Right atrium auricular region (tissue), 2 donors: ENCODE measurements at regions not wholly inside any gene's neighbourhood (a gene's known extent, or its start where the extent isn't known, plus 50 kb on each side); places are given as distances from the start of the nearest gene placed in this dataset.
"Not testable (repeated sequence)": the region's sequence is repeated elsewhere in the genome, so short reads cannot be mapped to it uniquely, and the experiment has no call there.

Experiments used
- DNase-seq: peaks from one replicate; pipeline ENCODE4 v3.0.0-alpha.2; 2019; ENCODE audit warnings: low spot score
- H3K27ac ChIP-seq, 2 donors: fragments of 200-600 bp; sonication (generic); 1 replicate in 1 of 2; 2 replicates in 1 of 2; pipeline ENCODE4 v1.5.1; 2016 to 2019
- H3K27me3 ChIP-seq, 2 donors: fragments of 200-600 bp; sonication (generic); one replicate each; pipeline versions ENCODE4 v1.5.1 to v1.6.0; 2017 to 2019
- H3K36me3 ChIP-seq: fragments of 200-600 bp; sonication (generic); one replicate; pipeline ENCODE4 v1.5.1; 2016
- H3K4me1 ChIP-seq, 2 donors: fragments of 200-600 bp; sonication (generic); one replicate each; pipeline versions ENCODE4 v1.5.1 to v1.6.0; 2017 to 2019
- H3K4me3 ChIP-seq, 2 donors: fragments of 200-600 bp; sonication (generic); 1 replicate in 1 of 2; 2 replicates in 1 of 2; pipeline ENCODE4 v1.5.1; 2017 to 2019; ENCODE audit warnings: mild to moderate bottlenecking in 1 of 2, moderate library complexity in 1 of 2
- H3K9me3 ChIP-seq, 2 donors: fragments of 200-600 bp; sonication (generic); one replicate each; pipeline ENCODE4 v1.5.1; 2019
- TF ChIP-seq, protein P1 (sequence below), 2 donors: fragments of 200-600 bp; sonication (generic); IDR thresholded peaks; one replicate each; pipeline ENCODE4 v1.5.1; 2019; ENCODE audit warnings: antibody characterized with exemption in 2 of 2

DNA sequence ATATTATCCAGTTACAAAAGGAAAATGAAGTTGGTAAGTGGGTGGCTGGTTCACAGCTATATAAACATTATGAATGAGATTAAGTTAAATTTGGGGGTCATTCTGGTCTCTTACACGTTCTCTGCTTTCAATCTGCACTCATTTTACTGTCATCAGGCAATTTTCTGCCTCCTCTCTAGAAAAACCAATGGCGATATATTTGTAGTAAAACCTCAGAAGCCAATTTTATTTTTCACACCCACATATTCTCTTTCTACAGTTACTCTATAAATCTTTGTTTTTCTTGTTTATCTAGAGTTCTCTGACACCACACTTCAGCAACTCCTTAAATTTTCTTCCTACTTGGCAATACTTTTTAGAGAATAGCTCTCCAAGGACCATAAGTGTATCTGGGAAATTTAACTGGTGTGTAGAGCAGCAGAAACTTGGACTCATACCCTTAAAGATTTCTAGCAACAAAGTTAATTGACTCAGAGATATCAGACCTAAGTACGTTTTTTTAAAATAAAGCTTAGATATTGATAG is 926.9 kb downstream of the TMTC2 start:
- TF ChIP-seq, protein P1, sequence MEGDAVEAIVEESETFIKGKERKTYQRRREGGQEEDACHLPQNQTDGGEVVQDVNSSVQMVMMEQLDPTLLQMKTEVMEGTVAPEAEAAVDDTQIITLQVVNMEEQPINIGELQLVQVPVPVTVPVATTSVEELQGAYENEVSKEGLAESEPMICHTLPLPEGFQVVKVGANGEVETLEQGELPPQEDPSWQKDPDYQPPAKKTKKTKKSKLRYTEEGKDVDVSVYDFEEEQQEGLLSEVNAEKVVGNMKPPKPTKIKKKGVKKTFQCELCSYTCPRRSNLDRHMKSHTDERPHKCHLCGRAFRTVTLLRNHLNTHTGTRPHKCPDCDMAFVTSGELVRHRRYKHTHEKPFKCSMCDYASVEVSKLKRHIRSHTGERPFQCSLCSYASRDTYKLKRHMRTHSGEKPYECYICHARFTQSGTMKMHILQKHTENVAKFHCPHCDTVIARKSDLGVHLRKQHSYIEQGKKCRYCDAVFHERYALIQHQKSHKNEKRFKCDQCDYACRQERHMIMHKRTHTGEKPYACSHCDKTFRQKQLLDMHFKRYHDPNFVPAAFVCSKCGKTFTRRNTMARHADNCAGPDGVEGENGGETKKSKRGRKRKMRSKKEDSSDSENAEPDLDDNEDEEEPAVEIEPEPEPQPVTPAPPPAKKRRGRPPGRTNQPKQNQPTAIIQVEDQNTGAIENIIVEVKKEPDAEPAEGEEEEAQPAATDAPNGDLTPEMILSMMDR (IDR thresholded peaks at IDR 0.05): no peak
- no peak overlapping the region for H3K4me3 ChIP-seq
- no peaks in the 10 kb centered on the region for H3K4me1 ChIP-seq
- H3K27me3 ChIP-seq: no peaks in the 10 kb centered on the region
- DNase-seq: no peak
- no peaks in the 10 kb centered on the region for H3K9me3 ChIP-seq
- no peaks in the 10 kb centered on the region for H3K36me3 ChIP-seq
- H3K27ac ChIP-seq: no peak overlapping the region

DNA sequence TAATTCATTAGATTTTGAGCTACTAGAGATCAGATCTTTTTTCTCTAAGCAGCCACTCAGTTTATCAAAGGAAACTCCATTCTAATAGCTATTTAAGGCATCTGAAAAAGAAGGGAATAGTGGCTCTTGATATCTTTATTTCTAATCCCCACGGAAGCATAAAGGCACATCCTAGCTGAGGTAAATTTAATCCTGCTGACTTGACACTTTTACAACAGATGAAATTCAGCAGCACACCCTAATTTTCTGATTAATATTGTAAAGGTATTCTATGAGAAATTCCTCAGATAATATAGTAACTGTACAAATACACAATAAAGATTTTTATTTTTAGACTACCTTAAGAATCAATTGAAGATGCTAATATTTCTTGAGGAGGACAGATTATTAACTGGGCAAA is 916.4 kb downstream of the TMTC2 start:
- Histone ChIP-seq H3K27me3 (no peaks in the 10 kb centered on the region), H3K9me3 (peaks cover 0 to 40% of the 10 kb centered on the region in 2 donors), H3K27ac (no peak overlapping the region), H3K4me3 (no peak overlapping the region), H3K36me3 (no peaks in the 10 kb centered on the region), H3K4me1 (no peaks in the 10 kb centered on the region)
- no peak for DNase-seq
- TF ChIP-seq, protein P1 (IDR thresholded peaks at IDR 0.05): no peak

DNA sequence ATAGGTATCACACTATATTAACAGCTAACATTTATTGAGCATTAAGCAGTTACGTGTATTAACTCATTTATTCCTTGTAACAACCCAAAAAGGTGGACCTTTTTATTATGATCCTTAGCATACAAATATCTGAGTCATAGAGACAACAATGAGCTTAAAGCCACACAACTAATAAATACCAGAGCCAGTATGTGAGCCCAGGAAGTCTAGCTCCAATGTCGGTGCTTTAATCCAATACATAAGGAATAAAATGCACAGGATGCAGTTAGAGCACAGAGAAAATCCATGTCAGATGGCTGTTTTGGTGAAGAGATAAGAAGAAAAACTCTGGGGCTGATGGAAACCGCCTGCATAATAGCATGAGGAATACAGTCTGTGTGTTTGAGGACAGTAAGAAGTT is 888.6 kb downstream of the TMTC2 start:
- TF ChIP-seq, protein P1 (IDR thresholded peaks at IDR 0.05): no peak
- DNase-seq: no peak
- Histone ChIP-seq H3K4me1 (no peaks in the 10 kb centered on the region), H3K36me3 (no peaks in the 10 kb centered on the region), H3K4me3 (no peak overlapping the region), H3K9me3 (no peaks in the 10 kb centered on the region), H3K27ac (no peak overlapping the region), H3K27me3 (no peaks in the 10 kb centered on the region)

DNA sequence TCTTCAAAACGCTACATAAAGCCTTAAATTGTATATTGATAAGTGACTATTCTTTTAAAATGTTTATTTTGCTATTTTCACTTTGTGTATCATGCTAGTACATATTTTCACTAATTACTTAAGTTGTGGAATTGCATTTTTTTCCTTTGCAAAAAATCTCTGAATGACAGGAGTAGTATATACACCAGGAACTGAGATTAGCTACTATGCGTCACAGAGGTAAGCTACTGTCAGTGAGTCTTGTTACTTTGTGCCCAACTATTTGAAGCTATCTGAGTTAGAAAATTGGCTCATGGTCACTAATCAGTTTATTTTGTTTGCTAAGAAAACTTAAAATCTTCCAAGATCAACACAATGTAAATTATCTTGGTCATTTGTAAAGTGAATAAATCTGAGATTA is 887.4 kb downstream of the TMTC2 start:
- TF ChIP-seq, protein P1 (IDR thresholded peaks at IDR 0.05): no peak
- H3K4me1 ChIP-seq: no peaks in the 10 kb centered on the region

DNA sequence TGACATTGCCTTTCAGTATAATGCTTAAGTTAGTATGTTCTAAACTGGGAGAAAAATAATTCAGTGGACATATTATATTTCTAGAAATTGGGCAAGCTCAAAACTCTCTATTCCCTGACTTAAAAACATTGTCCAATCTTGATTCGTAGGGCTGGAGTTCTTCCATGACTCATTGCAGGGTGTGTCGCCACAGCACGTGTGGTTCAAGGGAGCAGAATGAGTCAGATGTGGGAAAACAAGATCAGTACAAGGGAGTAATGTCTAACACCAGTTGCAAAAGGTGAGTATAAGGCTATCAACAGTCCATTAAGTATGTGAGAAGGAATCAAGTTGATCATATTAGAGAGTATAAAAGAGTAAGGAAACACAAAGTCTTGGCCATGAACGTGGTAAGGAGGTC is 887.0 kb downstream of the TMTC2 start:
- Histone ChIP-seq H3K36me3 (no peaks in the 10 kb centered on the region), H3K27ac (no peak overlapping the region), H3K4me3 (no peak overlapping the region), H3K27me3 (no peaks in the 10 kb centered on the region), H3K4me1 (no peaks in the 10 kb centered on the region), H3K9me3 (no peaks in the 10 kb centered on the region)
- TF ChIP-seq, protein P1 (IDR thresholded peaks at IDR 0.05): no peak
- no peak for DNase-seq

More for the DNA sequence above, 887.4 kb downstream of the TMTC2 start:
- no peak for DNase-seq
- Histone ChIP-seq H3K4me3 (no peak overlapping the region), H3K36me3 (no peaks in the 10 kb centered on the region), H3K9me3 (no peaks in the 10 kb centered on the region), H3K27me3 (no peaks in the 10 kb centered on the region), H3K27ac (no peak overlapping the region)

DNA sequence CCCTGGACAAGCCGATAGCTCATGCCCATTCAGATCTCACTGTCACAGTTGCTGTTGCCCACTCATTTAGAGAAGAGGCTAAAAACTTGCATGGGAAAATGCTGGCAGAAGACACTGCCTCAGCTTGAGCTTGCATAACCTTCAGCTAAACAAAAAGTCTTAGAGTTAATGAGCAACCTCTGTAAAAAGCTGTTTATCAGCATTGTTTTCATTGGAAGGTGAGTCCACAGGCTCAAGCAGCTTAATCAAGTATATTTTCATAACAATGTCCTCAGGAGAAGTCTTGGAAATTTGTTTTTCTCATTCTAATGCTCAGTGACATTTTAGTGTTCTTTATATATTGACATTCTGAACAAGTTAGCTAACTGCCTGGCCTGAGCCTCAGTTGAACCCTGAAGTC is 872.9 kb downstream of the TMTC2 start:
- no peak for DNase-seq
- Histone ChIP-seq H3K4me1 (no peaks in the 10 kb centered on the region), H3K27ac (no peak overlapping the region), H3K9me3 (no peaks in the 10 kb centered on the region), H3K36me3 (no peaks in the 10 kb centered on the region), H3K4me3 (no peak overlapping the region), H3K27me3 (no peaks in the 10 kb centered on the region)
- TF ChIP-seq, protein P1 (IDR thresholded peaks at IDR 0.05): no peak

DNA sequence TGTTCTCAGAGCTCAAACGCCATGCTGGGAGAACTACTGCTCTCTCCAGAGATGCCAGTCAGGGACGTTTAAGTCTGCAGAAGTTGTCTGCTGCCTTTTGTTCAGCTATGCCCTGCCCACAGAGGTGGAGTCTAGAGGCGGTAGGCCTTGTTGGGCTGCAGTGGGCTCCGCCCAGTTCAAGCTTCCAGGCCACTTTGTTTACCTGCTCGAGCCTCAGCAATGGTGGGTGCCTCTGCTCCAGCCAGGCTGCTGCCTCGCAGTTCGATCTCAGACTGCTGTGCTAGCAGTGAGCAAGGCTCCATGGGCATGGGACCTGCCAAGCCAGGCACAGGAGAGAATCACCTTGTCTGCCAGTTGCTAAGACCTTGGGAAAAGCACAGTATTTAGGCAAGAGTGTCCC is 869.3 kb downstream of the TMTC2 start:
- H3K27ac ChIP-seq, H3K4me1 ChIP-seq, H3K36me3 ChIP-seq, DNase-seq, H3K4me3 ChIP-seq, H3K9me3 ChIP-seq, H3K27me3 ChIP-seq: not testable (repeated sequence)
